BE2C (cell line): ENCODE measurements at regions not wholly inside any gene's neighbourhood (a gene's known extent, or its start where the extent isn't known, plus 50 kb on each side); places are given as distances from the start of the nearest gene placed in this dataset.

Source experiments
- DNase-seq: peaks from one replicate; pipeline ENCODE4 v3.0.0-alpha.2; 2020
- H3K27me3 ChIP-seq: fragments of 250-450 bp; sonication (Bioruptor Pico); 2 replicates; pipeline ENCODE4 v1.5.1; 2020; ENCODE audit warnings: mild to moderate bottlenecking
- H3K36me3 ChIP-seq: fragments of 250-450 bp; sonication (Bioruptor Pico); 2 replicates; pipeline ENCODE4 v1.5.1; 2020; ENCODE audit warnings: mild to moderate bottlenecking
- H3K4me1 ChIP-seq: fragments of 250-450 bp; sonication (Bioruptor Pico); 2 replicates; pipeline ENCODE4 v1.5.1; 2020
- H3K4me3 ChIP-seq: 2 replicates; pipeline ENCODE4 v1.5.1; 2011; ENCODE audit warnings: low read depth, low read length
- H3K9me3 ChIP-seq: fragments of 250-450 bp; sonication (Bioruptor Pico); 2 replicates; pipeline ENCODE4 v1.5.1; 2020
- TF ChIP-seq, protein P1 (sequence below): IDR thresholded peaks from 2 replicates; pipeline ENCODE4 v1.5.1; 2012; ENCODE audit warnings: mild to moderate bottlenecking, low read depth, low read length

- DNase-seq = no peak
- H3K4me3 ChIP-seq = no peak overlapping the region
- TF ChIP-seq, protein P1, sequence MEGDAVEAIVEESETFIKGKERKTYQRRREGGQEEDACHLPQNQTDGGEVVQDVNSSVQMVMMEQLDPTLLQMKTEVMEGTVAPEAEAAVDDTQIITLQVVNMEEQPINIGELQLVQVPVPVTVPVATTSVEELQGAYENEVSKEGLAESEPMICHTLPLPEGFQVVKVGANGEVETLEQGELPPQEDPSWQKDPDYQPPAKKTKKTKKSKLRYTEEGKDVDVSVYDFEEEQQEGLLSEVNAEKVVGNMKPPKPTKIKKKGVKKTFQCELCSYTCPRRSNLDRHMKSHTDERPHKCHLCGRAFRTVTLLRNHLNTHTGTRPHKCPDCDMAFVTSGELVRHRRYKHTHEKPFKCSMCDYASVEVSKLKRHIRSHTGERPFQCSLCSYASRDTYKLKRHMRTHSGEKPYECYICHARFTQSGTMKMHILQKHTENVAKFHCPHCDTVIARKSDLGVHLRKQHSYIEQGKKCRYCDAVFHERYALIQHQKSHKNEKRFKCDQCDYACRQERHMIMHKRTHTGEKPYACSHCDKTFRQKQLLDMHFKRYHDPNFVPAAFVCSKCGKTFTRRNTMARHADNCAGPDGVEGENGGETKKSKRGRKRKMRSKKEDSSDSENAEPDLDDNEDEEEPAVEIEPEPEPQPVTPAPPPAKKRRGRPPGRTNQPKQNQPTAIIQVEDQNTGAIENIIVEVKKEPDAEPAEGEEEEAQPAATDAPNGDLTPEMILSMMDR = no peak
- no peaks in the 10 kb centered on the region for H3K4me1 ChIP-seq
- H3K36me3 ChIP-seq = no peaks in the 10 kb centered on the region
- H3K27me3 ChIP-seq = no peaks in the 10 kb centered on the region
- no peaks in the 10 kb centered on the region for H3K9me3 ChIP-seq
These were observed 147.1 kb downstream of the MRPL14 start for GRCh38 chr6:43980004-43980795.

DNA sequence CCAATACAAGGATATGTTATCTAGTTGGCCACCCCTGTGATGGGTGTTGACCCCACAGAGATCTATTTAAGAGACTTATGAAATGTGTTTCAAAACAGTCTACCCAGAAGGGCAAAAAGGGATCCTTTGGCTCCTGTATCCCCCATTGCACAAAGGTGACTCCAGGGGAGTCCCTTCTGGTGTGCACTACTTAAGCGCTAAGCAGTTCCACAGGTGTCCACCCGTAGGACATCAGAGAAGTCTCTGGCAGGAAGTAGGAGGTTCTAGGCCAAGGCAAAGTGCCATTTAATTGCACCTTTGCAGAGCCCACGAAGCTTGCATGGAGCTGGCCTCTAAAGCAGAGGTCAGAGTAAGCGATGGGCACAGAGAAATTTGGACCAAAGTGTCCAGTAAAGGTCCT lies 147.7 kb downstream of the MRPL14 start:
- Histone ChIP-seq H3K36me3 (no peaks in the 10 kb centered on the region), H3K27me3 (no peaks in the 10 kb centered on the region), H3K4me3 (no peak overlapping the region), H3K9me3 (no peaks in the 10 kb centered on the region), H3K4me1 (no peaks in the 10 kb centered on the region)
- TF ChIP-seq, protein P1 = no peak
- no peak for DNase-seq

DNA sequence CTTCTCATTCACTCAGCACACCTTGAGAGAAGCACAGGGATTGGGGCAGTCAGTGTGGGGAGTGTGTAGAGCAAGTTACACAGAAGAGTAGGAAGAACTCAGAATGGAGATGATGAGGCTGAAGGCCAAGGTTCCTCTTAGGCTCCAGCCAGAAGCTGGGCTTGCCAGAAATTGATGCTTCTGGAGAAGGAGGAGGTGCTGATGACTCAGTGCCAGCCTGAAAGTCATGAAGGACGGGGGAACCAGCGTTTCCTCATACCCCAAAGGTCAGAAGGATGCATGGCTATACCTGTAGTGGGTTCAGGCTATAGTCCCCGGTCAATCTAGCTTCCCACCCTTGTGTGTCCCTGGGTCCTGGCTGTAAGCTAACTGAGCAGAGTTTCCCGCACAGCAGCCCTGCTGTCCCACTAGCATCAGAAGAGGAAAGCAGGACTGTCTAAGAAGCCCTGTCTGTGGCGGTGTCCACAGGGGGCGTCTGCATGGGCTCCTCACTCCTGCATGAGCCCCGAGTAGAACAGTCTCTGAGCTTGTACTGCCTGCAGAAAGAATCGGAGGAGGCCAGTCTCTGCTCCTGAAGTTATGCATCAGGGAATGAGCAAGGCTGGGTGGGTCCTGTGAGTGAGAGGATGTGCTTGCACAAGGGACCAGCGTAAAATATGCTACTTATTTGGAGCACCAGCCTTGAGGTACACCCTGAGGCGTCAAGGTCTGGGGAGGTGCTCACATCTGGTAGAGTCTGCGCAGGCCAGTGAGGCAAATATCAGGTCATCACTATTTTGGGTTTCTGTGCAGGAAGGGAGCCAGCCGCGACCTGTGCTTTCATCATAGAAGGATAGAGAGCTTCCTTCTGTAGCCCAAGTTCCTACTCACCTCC lies 148.5 kb downstream of the MRPL14 start:
- H3K4me1 ChIP-seq = no peaks in the 10 kb centered on the region
- TF ChIP-seq, protein P1 = no peak
- no peaks in the 10 kb centered on the region for H3K36me3 ChIP-seq
- no peaks in the 10 kb centered on the region for H3K27me3 ChIP-seq
- no peaks in the 10 kb centered on the region for H3K9me3 ChIP-seq
- no peak for DNase-seq
- no peak overlapping the region for H3K4me3 ChIP-seq

DNA sequence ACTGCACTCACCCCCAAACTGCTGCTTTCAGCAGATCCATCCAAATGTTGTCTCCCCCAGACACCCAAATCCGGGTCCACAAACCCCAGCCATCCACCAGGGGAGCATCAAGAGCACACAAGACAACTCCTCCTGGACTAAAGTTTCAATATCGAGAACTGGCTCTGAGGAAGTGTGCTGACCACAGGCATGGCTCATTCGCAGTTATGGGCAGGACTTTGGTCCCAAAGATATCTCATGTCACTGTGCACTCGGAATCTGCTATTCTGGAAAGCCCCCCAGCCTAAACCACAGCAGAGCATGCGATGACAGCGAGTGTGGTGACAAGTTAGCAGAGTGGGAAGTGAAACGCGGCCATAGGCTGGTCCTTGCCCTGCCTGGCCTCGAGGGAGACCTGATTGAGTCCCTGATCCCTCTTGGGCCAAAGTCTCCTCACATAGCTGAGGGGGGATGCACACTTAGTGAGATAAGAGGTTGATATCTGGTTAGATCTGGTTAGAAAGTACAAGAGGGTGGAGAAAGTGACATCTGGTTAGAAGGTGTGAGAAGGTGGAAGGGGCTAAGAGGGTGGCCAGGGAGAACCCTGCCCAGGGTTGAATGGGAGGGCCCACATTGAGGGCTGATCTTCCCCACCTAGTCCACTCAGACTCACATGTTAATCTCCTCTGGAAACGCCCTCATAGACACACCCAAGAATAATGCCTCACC lies 149.7 kb downstream of the MRPL14 start:
- TF ChIP-seq, protein P1 = no peak

GRCh38 chr6:43976706-43977403 lies 150.4 kb downstream of the MRPL14 start:
- Histone ChIP-seq H3K27me3 (no peaks in the 10 kb centered on the region), H3K36me3 (no peaks in the 10 kb centered on the region), H3K4me3 (no peak overlapping the region), H3K9me3 (no peaks in the 10 kb centered on the region), H3K4me1 (0 out of 2 replicates have a peak, but pooled peaks cover 3% of the 10 kb centered on the region)
- TF ChIP-seq, protein P1 = no peak
- DNase-seq = no peak

More for the DNA sequence above, 149.7 kb downstream of the MRPL14 start:
- no peaks in the 10 kb centered on the region for H3K27me3 ChIP-seq
- H3K36me3 ChIP-seq = no peaks in the 10 kb centered on the region
- 0 out of 2 replicates have a peak, but pooled peaks cover 3% of the 10 kb centered on the region for H3K4me1 ChIP-seq
- H3K9me3 ChIP-seq = no peaks in the 10 kb centered on the region
- H3K4me3 ChIP-seq = no peak overlapping the region
- DNase-seq = no peak
